Panc1 (cell line): ENCODE measurements at regions not wholly inside any gene's neighbourhood (a gene's known extent, or its start where the extent isn't known, plus 50 kb on each side); places are given as distances from the start of the nearest gene placed in this dataset.

Source experiments
- POLR2AphosphoS5 ChIP-seq: IDR thresholded peaks from 2 replicates; pipeline ENCODE4 v1.6.1; 2012; ENCODE audit warnings: mild to moderate bottlenecking, low read depth, low read length, moderate library complexity
- TF ChIP-seq, protein P1 (sequence below): fragments of 450-650 bp; IDR thresholded peaks from 2 replicates; pipeline ENCODE4 v1.5.1; 2017; ENCODE audit warnings: mild to moderate bottlenecking
- TF ChIP-seq, protein P2 (sequence below), 2 experiments: IDR thresholded peaks; 2 replicates each; pipeline ENCODE4 v1.6.1; 2011 to 2012; ENCODE audit warnings: low read depth in 2 of 2, control low read depth in 1 of 2, low read length in 1 of 2, mild to moderate bottlenecking in 1 of 2, moderate library complexity in 1 of 2; ENCODE audit not compliant: insufficient read depth in 1 of 2

DNA sequence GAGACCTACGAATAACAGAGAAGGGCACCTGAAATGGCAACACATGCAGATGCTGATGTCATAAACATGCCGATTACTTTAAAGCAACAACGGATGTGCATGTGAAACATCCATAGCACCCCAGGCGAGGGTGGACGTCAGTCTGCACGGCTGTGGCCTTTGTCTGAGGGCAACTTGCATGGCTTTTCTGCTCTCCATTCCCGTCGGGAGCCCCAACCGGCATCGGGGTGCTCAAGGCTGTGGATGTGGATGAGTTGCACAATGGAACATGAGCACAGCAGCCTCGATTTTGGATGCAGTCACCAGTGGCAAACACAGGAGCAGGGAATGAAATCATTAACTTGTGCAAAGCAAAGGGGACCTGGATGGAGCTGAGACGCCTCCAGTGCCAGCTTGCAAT lies 298.2 kb upstream of the SALL3 start:
- TF ChIP-seq, protein P1, sequence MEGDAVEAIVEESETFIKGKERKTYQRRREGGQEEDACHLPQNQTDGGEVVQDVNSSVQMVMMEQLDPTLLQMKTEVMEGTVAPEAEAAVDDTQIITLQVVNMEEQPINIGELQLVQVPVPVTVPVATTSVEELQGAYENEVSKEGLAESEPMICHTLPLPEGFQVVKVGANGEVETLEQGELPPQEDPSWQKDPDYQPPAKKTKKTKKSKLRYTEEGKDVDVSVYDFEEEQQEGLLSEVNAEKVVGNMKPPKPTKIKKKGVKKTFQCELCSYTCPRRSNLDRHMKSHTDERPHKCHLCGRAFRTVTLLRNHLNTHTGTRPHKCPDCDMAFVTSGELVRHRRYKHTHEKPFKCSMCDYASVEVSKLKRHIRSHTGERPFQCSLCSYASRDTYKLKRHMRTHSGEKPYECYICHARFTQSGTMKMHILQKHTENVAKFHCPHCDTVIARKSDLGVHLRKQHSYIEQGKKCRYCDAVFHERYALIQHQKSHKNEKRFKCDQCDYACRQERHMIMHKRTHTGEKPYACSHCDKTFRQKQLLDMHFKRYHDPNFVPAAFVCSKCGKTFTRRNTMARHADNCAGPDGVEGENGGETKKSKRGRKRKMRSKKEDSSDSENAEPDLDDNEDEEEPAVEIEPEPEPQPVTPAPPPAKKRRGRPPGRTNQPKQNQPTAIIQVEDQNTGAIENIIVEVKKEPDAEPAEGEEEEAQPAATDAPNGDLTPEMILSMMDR: no peak
- TF ChIP-seq POLR2AphosphoS5: no peak
- TF ChIP-seq, protein P2, sequence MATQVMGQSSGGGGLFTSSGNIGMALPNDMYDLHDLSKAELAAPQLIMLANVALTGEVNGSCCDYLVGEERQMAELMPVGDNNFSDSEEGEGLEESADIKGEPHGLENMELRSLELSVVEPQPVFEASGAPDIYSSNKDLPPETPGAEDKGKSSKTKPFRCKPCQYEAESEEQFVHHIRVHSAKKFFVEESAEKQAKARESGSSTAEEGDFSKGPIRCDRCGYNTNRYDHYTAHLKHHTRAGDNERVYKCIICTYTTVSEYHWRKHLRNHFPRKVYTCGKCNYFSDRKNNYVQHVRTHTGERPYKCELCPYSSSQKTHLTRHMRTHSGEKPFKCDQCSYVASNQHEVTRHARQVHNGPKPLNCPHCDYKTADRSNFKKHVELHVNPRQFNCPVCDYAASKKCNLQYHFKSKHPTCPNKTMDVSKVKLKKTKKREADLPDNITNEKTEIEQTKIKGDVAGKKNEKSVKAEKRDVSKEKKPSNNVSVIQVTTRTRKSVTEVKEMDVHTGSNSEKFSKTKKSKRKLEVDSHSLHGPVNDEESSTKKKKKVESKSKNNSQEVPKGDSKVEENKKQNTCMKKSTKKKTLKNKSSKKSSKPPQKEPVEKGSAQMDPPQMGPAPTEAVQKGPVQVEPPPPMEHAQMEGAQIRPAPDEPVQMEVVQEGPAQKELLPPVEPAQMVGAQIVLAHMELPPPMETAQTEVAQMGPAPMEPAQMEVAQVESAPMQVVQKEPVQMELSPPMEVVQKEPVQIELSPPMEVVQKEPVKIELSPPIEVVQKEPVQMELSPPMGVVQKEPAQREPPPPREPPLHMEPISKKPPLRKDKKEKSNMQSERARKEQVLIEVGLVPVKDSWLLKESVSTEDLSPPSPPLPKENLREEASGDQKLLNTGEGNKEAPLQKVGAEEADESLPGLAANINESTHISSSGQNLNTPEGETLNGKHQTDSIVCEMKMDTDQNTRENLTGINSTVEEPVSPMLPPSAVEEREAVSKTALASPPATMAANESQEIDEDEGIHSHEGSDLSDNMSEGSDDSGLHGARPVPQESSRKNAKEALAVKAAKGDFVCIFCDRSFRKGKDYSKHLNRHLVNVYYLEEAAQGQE (IDR thresholded peaks at IDR 0.05; ENCODE audit: insufficient read depth in 1 of 2, low read depth in 2 of 2, low read length in 1 of 2): no peak
